Spleen (tissue), 7 donors: ENCODE measurements at regions not wholly inside any gene's neighbourhood (a gene's known extent, or its start where the extent isn't known, plus 50 kb on each side); places are given as distances from the start of the nearest gene placed in this dataset.

Experiments used
- CTCF ChIP-seq, 11 experiments: fragments of 200-600 bp in 7 of 11; fragments of 450-650 bp in 4 of 11; sonication (generic) in 4 of 11; IDR thresholded peaks in 8 of 11; conservative IDR thresholded peaks in 3 of 11; 1 replicate in 7 of 11; 2 replicates in 4 of 11; pipeline versions ENCODE4 v1.4.0 to v1.8.0; 2016 to 2021; ENCODE audit warnings: antibody characterized with exemption in 11 of 11, inconsistent platforms in 4 of 11, mild to moderate bottlenecking in 1 of 11
- POLR2A ChIP-seq, 3 donors: fragments of 450-650 bp; IDR thresholded peaks; one replicate each; pipeline ENCODE4 v1.5.1; 2017; ENCODE audit warnings: antibody characterized with exemption in 3 of 3, mild to moderate bottlenecking in 1 of 3
- POLR2AphosphoS5 ChIP-seq, 3 donors: sonication (generic); formaldehyde crosslinking; IDR thresholded peaks; one replicate each; pipeline ENCODE4 v1.5.1; 2017; ENCODE audit warnings: antibody characterized with exemption in 3 of 3
- donor health status: DM: no; HTN: no; CAD: no; lungs with moderate emphysema.
- donor health status: DM: no; HTN: no; CAD: no.
- donor health status: DM: no; HTN: no; CAD: no.

DNA sequence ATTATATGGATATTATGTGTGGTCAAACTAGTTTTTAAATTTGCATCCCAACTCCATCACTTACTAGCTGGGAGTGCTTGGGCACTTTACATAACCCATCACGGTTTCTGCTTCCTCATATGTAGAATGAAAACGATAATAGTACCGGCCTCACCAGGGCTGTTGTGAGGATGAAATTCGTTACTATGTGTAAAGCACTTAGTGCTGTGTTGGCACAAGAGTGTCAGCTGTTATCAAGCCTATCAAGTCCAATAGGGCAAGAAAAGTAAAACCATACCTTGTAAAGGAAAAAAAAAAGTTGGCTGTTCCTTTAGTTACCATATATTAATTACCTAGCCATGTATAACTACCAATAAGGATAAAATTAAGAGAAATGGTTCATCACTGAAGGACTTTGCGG lies 65.4 kb downstream of the TET3 start:
- TF ChIP-seq CTCF (IDR thresholded peaks at IDR 0.05 in 8 of 11, conservative IDR thresholded peaks at IDR 0.05 in 3 of 11) (no peak), POLR2A (IDR thresholded peaks at IDR 0.05) (no peak), POLR2AphosphoS5 (IDR thresholded peaks at IDR 0.05) (no peak)
